GM12878 (cell line): ENCODE measurements at regions not wholly inside any gene's neighbourhood (a gene's known extent, or its start where the extent isn't known, plus 50 kb on each side); places are given as distances from the start of the nearest gene placed in this dataset.

Experiments used
- CTCF ChIP-seq, 3 experiments: IDR thresholded peaks in 2 of 3; conservative IDR thresholded peaks in 1 of 3; 2 replicates each; pipeline ENCODE4 v1.5.1; 2011; ENCODE audit warnings: low read depth in 3 of 3, low read length in 3 of 3, mild to moderate bottlenecking in 3 of 3, control low read depth in 2 of 3, moderate library complexity in 2 of 3, inconsistent platforms in 1 of 3, mixed read lengths in 1 of 3; ENCODE audit not compliant: control insufficient read depth in 2 of 3, insufficient read depth in 1 of 3; ENCODE audit errors: extremely low read depth in 1 of 3
- MAX ChIP-seq: IDR thresholded peaks from 2 replicates; pipeline ENCODE4 v1.6.1; 2012; ENCODE audit warnings: low read depth, low read length, improper control_type of control experiment
- POLR2A ChIP-seq: IDR thresholded peaks from 2 replicates; pipeline ENCODE4 v1.6.1; 2011; ENCODE audit warnings: low read depth, mild to moderate bottlenecking, low read length
- RFX5 ChIP-seq: IDR thresholded peaks from 2 replicates; pipeline ENCODE4 v1.6.1; 2011; ENCODE audit warnings: low read depth, low read length, improper control_type of control experiment

DNA sequence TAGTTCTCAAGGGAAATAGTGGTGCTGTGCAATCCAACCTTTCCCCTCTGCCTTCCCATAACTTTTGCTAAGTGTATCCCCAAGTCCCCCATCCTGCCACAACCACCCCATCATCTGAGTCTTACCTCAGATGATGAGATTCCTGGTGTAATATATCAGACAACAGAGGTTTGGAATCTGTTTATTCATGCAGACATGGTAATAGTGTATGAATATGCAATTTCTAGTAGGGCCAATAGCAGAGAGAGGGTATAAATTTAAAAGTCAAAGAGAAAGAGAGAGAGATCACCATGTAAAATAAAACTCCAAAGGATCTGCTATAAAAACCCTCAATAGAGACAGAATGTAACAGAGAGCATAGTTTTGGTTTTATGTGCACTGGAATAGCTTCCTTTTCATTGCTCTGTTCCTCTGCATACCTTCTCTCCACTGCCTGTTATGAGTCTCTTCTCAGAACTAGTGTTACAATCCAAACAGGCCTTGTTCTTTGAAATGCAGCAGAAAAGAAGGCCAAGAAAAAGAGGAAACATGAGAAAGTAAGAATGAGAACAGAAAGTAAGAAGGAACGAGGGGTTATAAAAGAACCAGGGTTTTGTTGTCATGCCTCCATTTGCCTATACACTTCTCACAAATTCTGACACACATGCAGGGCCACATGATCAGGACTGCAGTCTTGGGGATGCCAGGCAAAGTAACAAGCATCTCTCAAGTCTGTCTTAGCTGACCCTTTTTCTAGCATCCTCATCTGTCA lies 278.0 kb downstream of the CETN3 start:
- no peak for TF ChIP-seq POLR2A
- no peak for TF ChIP-seq RFX5
- TF ChIP-seq CTCF (IDR thresholded peaks at IDR 0.05 in 2 of 3, conservative IDR thresholded peaks at IDR 0.05 in 1 of 3; ENCODE audit: control insufficient read depth in 2 of 3, extremely low read depth in 1 of 3, insufficient read depth in 1 of 3, low read depth in 3 of 3, low read length in 3 of 3): no peak
- no peak for TF ChIP-seq MAX
